Skeletal muscle tissue (tissue), 3 donors: ENCODE measurements at regions not wholly inside any gene's neighbourhood (a gene's known extent, or its start where the extent isn't known, plus 50 kb on each side); places are given as distances from the start of the nearest gene placed in this dataset.

ENCODE experiments used
- H3K27ac ChIP-seq: one replicate; pipeline ENCODE4 v1.7.0; 2013; ENCODE audit warnings: mild to moderate bottlenecking, low read depth, low read length, inconsistent platforms
- H3K27me3 ChIP-seq, 3 donors: one replicate each; pipeline ENCODE4 v1.7.0; 2013; ENCODE audit warnings: low read length in 3 of 3; ENCODE audit not compliant: control insufficient read depth in 3 of 3, insufficient read depth in 3 of 3
- H3K36me3 ChIP-seq, 3 donors: one replicate each; pipeline ENCODE4 v1.7.0; 2013; ENCODE audit warnings: low read length in 3 of 3; ENCODE audit not compliant: control insufficient read depth in 3 of 3, insufficient read depth in 3 of 3
- H3K4me1 ChIP-seq, 3 donors: one replicate each; pipeline ENCODE4 v1.7.0; 2013; ENCODE audit warnings: low read length in 3 of 3, mild to moderate bottlenecking in 3 of 3; ENCODE audit not compliant: control insufficient read depth in 3 of 3, insufficient read depth in 3 of 3
- H3K4me3 ChIP-seq, 3 donors: one replicate each; pipeline ENCODE4 v1.7.0; 2013; ENCODE audit warnings: low read length in 3 of 3
- H3K9ac ChIP-seq, 3 donors: one replicate each; pipeline ENCODE4 v1.7.0; 2013; ENCODE audit warnings: low read length in 3 of 3, mild to moderate bottlenecking in 3 of 3, moderate library complexity in 2 of 3, low read depth in 1 of 3
- H3K9me3 ChIP-seq, 3 donors: one replicate each; pipeline ENCODE4 v1.7.0; 2013; ENCODE audit warnings: low read length in 3 of 3; ENCODE audit not compliant: control insufficient read depth in 3 of 3
- donor health status: Osteomylitis.

DNA sequence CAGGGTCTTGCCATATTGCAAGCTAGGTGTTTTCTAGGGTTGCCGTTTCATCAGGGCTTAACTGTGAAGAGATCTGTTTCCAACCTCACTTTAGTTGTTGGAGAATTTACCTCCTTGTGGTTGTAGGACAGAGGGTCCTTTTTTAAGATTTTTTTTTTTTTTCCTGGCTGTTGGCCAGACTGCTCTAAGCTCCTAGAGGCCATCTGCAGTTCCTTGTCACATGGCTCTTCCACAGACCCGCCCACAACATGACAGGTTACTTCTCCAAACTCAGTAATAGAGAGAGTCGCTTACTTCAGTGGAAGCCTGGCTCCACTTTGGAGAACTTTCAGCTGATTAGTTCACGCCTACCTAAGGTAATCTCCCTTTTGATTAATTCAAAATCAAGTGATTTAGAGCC lies 543.7 kb downstream of the DMRTA1 start:
- H3K9me3 ChIP-seq: no peaks in the 10 kb centered on the region
- H3K4me1 ChIP-seq: no peaks in the 10 kb centered on the region
- H3K36me3 ChIP-seq: no peaks in the 10 kb centered on the region
- H3K27ac ChIP-seq: no peak overlapping the region
- no peak overlapping the region for H3K9ac ChIP-seq
- H3K4me3 ChIP-seq: no peak overlapping the region
- H3K27me3 ChIP-seq: no peaks in the 10 kb centered on the region

DNA sequence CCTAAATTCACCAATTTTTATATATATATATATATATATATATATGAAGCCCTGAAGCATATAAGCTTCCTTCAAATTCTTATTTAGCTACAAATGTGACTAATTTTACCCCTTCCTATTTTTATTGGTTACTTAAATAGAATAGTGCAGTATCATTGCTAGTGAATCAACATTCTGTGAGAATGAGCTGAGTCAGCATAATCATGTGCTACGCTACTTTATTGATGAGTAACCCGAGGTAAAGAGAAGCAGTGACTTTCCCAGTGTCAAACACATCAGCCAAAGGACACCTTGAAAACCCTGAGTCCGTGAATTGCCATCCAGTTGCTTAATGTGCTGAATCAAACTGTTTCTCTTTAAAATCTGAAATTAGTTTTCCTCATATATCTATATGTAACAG lies 546.2 kb downstream of the DMRTA1 start:
- Histone ChIP-seq H3K9ac (no peak overlapping the region), H3K4me1 (no peaks in the 10 kb centered on the region), H3K36me3 (no peaks in the 10 kb centered on the region)

DNA sequence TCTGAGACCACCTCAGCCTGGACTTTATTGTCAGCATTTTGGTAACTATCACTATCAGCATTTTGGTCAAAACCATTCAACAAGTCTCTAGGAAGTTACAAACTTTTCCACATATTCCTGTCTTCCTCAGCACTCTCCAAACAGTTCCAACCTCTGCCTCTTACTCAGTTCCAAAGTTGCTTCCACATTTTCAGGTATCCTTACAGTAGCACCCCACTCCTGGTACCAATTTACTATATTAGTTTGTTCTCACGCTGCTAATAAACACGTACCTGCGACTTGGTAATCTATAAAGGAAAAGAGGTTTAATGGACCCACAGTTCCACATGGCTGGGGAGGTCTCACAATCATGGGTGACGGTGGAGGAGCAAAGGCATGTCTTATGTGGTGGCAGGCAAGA lies 551.3 kb downstream of the DMRTA1 start:
- no peak overlapping the region for H3K27ac ChIP-seq
- no peak overlapping the region for H3K4me3 ChIP-seq
- H3K27me3 ChIP-seq: no peaks in the 10 kb centered on the region
- no peaks in the 10 kb centered on the region for H3K36me3 ChIP-seq
- H3K4me1 ChIP-seq: no peaks in the 10 kb centered on the region
- H3K9me3 ChIP-seq: peaks cover 0 to 4% (median 2%) of the 10 kb centered on the region in 3 donors
- H3K9ac ChIP-seq: no peak overlapping the region

More for the DNA sequence above, 546.2 kb downstream of the DMRTA1 start:
- no peak overlapping the region for H3K27ac ChIP-seq
- no peak overlapping the region for H3K4me3 ChIP-seq
- H3K27me3 ChIP-seq: no peaks in the 10 kb centered on the region
- H3K9me3 ChIP-seq: peaks cover 0 to 4% (median 0%) of the 10 kb centered on the region in 3 donors

DNA sequence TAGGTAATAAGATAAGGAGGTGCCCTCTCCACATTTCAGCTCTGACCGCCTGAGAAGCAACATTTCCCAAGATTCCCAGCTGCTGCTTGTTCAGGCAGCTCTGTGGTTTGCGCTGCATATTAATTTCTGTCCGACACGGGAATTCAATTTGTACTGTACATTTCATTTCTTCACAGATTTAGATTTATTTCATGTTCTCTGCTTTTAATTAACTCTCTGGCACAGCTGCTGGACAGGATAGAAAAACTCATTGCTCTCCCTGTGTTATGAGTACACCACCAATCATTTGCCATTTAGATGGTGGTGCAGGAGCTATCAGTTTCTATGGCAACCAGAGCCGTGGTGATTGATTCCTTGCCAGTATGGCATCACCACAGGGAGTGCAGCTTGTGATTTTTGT lies 558.5 kb downstream of the DMRTA1 start:
- no peaks in the 10 kb centered on the region for H3K4me1 ChIP-seq
- no peak overlapping the region for H3K4me3 ChIP-seq
- no peaks in the 10 kb centered on the region for H3K9me3 ChIP-seq
- no peak overlapping the region for H3K27ac ChIP-seq
- H3K36me3 ChIP-seq: no peaks in the 10 kb centered on the region
- no peaks in the 10 kb centered on the region for H3K27me3 ChIP-seq
- no peak overlapping the region for H3K9ac ChIP-seq

DNA sequence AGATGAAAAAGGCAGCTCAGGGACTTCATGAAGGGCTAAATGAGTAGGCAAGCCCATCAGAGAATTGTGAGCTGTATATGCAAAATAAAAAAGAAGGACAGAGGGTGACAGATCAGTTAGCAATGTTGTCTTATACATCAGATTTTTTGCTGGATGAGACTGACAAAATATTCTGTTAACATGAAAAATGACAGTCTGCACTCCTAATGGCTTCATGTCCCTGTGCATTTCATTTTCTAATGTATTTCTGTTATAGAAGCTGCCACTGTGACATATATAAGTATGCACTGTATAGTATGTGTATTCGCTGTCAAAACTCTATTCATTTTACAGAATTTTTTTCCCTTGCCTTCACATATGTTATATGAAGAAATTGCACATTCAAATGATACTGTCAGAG lies 559.5 kb downstream of the DMRTA1 start:
- Histone ChIP-seq H3K27me3 (no peaks in the 10 kb centered on the region), H3K9ac (no peak overlapping the region), H3K9me3 (no peaks in the 10 kb centered on the region), H3K4me3 (no peak overlapping the region), H3K36me3 (no peaks in the 10 kb centered on the region), H3K4me1 (no peaks in the 10 kb centered on the region), H3K27ac (no peak overlapping the region)

DNA sequence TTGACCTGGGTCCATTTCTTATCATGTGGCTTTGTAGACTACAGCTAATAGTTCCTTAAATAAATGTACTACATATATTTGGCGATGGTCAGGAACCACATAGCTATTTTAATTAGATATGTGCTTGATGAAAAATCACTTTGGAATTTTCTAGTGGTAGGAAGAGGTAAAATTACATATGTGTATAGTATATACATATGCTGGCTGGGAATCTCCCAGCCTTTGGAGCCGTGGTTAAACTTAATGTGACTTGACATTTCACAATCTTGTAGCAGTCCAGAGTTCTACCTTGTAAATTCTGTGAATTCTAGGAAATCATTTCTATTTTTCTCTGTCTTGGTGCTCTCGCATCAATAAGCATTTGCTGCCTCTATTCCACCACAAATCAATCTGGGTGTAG lies 565.0 kb downstream of the DMRTA1 start:
- no peaks in the 10 kb centered on the region for H3K9me3 ChIP-seq
- H3K4me1 ChIP-seq: no peaks in the 10 kb centered on the region
- H3K27ac ChIP-seq: no peak overlapping the region
- no peaks in the 10 kb centered on the region for H3K27me3 ChIP-seq
- H3K4me3 ChIP-seq: no peak overlapping the region
- H3K36me3 ChIP-seq: no peaks in the 10 kb centered on the region
- H3K9ac ChIP-seq: no peak overlapping the region

DNA sequence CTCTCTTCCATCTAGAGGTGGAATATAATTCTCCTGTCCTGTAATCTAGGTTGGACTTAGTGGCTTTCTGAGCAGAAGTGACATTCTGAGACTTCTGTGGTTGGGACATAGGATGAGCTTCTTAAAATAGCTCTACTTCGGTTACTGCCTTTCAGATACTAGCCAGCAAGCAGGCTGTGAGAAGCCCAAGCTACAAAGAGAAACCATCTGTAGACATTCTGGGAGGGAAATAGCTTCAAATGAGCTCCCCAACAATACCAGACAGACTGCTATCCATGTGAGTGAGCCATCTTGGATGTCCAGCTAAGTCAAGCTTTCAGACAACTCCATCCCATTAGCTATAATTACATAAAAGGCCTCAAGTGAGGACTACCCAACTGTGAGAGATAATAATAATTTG lies 568.9 kb downstream of the DMRTA1 start:
- Histone ChIP-seq H3K9me3 (no peaks in the 10 kb centered on the region), H3K36me3 (no peaks in the 10 kb centered on the region), H3K27me3 (no peaks in the 10 kb centered on the region), H3K27ac (no peak overlapping the region), H3K9ac (no peak overlapping the region), H3K4me1 (no peaks in the 10 kb centered on the region), H3K4me3 (no peak overlapping the region)

DNA sequence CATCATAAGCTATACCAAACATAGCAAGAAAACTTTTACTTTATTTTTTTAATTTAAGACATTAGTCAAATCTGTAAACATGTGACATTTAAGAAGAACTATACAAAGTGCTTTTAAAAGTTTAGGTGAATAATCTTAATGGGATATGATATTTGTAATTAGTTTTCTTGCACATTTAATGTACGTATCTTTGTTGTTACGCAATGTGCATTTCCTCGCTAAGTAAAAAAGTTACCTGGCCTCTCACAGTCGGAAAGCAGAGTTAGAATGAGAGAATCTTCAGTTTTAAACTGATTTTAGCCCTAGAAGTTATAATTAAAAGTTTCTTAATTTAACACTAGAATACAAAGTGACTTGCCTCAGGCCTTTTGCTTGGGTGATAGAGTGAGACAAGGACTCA lies 589.8 kb downstream of the DMRTA1 start:
- no peaks in the 10 kb centered on the region for H3K4me1 ChIP-seq
- H3K27ac ChIP-seq: no peak overlapping the region
- no peaks in the 10 kb centered on the region for H3K27me3 ChIP-seq

DNA sequence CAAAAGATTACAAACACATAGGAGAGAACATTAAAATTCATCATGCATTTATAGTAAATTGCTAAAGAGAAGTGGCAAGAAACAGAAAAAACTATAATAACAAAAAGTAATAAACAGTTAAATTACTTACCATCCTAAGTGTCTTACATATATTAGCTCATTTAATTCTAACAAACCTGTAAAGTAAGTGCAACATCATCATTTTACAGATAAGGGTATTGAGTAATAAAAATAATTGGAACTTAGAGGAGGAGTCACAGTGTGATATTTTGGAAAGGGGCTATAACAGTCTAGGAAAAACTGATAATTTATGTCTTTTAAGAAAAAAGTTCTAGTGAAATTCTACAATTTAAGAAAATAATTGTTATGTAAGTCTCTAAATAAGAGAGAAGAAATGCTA lies 592.8 kb downstream of the DMRTA1 start:
- Histone ChIP-seq H3K27me3 (no peaks in the 10 kb centered on the region), H3K9ac (no peak overlapping the region), H3K27ac (no peak overlapping the region), H3K4me3 (no peak overlapping the region), H3K36me3 (no peaks in the 10 kb centered on the region), H3K9me3 (no peaks in the 10 kb centered on the region), H3K4me1 (no peaks in the 10 kb centered on the region)

More for the DNA sequence above, 589.8 kb downstream of the DMRTA1 start:
- no peaks in the 10 kb centered on the region for H3K9me3 ChIP-seq
- H3K9ac ChIP-seq: no peak overlapping the region
- no peak overlapping the region for H3K4me3 ChIP-seq
- H3K36me3 ChIP-seq: no peaks in the 10 kb centered on the region

DNA sequence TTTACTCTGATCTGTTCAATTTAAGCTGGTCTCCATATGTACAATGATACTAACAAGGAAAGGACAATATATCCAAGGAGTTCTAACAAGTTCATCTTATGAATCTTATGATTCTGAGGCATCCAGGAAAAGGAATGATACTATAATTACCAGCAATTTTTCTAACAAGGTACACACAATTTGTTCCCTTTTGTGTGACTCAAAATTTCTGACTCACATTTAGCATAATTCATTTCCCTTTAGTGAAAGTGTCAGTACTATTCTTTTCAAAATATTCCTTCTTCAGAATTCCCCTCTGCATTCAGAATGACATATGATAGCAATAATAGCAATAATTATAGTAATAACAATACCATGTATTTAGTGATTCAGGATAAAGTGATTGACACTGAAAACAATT lies 594.8 kb downstream of the DMRTA1 start:
- Histone ChIP-seq H3K4me3 (no peak overlapping the region), H3K9me3 (no peaks in the 10 kb centered on the region), H3K36me3 (no peaks in the 10 kb centered on the region), H3K4me1 (no peaks in the 10 kb centered on the region), H3K27me3 (no peaks in the 10 kb centered on the region), H3K9ac (no peak overlapping the region), H3K27ac (no peak overlapping the region)

DNA sequence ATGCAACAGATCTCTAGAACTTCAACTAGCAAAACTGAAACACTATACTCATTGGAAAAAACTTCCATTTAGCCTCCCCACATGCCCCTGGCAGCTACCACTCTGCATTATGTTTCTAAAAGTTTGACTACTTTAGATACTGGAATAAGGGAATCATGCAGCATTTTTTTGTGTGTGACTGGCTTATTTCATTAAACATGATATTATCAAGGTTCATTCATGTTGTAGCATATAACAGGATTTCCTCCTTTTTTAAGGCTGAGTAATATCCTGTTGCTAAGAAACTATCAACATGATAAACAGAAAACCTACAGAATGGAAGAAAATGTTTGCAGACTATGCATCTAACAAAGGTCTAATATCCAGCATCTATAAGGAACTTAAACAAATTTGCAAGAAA lies 597.9 kb downstream of the DMRTA1 start:
- H3K4me3 ChIP-seq: no peak overlapping the region

More for the DNA sequence above, 597.9 kb downstream of the DMRTA1 start:
- Histone ChIP-seq H3K36me3 (no peaks in the 10 kb centered on the region), H3K9ac (no peak overlapping the region), H3K27ac (no peak overlapping the region), H3K4me1 (no peaks in the 10 kb centered on the region), H3K9me3 (no peaks in the 10 kb centered on the region), H3K27me3 (no peaks in the 10 kb centered on the region)
